ENCODE measurements at regions not wholly inside any gene's neighbourhood (a gene's known extent, or its start where the extent isn't known, plus 50 kb on each side); places are given as distances from the start of the nearest gene placed in this dataset.

DNA sequence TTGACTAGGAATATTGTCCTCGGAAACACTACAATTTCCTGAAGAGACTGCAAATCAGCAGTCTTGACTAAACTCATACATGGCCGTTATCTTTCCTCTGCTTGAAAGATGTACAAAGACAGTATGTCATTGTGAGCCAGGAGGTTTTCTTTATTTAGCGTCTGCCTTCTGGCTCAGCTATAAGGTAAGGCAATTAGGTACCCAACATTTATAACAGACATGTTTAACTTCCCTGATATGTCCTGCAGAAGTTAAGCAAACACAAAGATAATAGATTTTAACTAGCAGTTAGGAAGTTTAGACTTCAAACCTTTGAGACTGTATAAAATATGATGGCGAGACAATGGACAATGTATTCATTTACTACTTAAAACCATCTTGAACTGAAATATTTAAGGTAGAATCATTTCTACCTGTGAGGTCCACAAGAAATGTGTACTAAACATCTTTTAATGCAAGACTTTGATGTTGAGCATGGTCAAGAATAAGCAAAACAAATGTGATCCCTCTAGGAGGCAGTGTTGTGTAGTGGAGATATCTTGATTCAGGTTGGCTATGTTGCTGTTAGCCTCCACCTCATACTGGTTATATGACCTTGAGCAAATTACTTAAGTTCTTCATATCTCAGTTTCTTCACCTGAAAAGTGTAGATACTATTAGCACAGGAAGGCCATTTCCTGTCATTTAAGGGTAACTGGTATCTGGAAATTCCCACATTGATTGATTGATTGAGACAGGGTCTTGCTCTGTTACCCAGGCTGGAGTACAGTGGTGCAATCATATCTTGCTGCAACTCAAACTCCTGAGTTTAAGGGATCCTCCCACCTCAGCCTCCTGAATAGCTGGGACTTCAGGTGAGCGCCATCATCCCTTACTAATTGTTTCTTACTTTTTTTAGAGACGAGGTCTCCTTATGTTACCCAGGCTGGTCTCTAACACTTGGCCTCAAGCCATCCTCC, 96.3 kb upstream of the EEA1 start:
- Mint-ChIP-seq H3K4me3 (ENCODE audit: unreplicated experiment) (no peak overlapping the region), H3K27me3 (ENCODE audit: unreplicated experiment) (no peaks in the 10 kb centered on the region), H3K9me3 (ENCODE audit: unreplicated experiment) (no peaks in the 10 kb centered on the region), H3K4me1 (ENCODE audit: unreplicated experiment) (no peaks in the 10 kb centered on the region), H3K36me3 (ENCODE audit: unreplicated experiment) (no peaks in the 10 kb centered on the region), H3K27ac (ENCODE audit: unreplicated experiment) (no peak overlapping the region)
- TF ChIP-seq, protein P1, sequence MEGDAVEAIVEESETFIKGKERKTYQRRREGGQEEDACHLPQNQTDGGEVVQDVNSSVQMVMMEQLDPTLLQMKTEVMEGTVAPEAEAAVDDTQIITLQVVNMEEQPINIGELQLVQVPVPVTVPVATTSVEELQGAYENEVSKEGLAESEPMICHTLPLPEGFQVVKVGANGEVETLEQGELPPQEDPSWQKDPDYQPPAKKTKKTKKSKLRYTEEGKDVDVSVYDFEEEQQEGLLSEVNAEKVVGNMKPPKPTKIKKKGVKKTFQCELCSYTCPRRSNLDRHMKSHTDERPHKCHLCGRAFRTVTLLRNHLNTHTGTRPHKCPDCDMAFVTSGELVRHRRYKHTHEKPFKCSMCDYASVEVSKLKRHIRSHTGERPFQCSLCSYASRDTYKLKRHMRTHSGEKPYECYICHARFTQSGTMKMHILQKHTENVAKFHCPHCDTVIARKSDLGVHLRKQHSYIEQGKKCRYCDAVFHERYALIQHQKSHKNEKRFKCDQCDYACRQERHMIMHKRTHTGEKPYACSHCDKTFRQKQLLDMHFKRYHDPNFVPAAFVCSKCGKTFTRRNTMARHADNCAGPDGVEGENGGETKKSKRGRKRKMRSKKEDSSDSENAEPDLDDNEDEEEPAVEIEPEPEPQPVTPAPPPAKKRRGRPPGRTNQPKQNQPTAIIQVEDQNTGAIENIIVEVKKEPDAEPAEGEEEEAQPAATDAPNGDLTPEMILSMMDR (IDR thresholded peaks at IDR 0.05) = peak; percentile 67
- DNase-seq (ENCODE audit: extremely low spot score, unreplicated experiment) = no peak

- Mint-ChIP-seq H3K4me3 (ENCODE audit: unreplicated experiment) (no peak overlapping the region), H3K4me1 (ENCODE audit: unreplicated experiment) (no peaks in the 10 kb centered on the region), H3K36me3 (ENCODE audit: unreplicated experiment) (no peaks in the 10 kb centered on the region), H3K27ac (ENCODE audit: unreplicated experiment) (no peak overlapping the region), H3K27me3 (ENCODE audit: unreplicated experiment) (no peaks in the 10 kb centered on the region), H3K9me3 (ENCODE audit: unreplicated experiment) (no peaks in the 10 kb centered on the region)
- TF ChIP-seq, protein P1 (IDR thresholded peaks at IDR 0.05) = no peak
- no peak for DNase-seq (ENCODE audit: extremely low spot score, unreplicated experiment)
Measured at GRCh38 chr12:93027041-93027440, 97.9 kb upstream of the EEA1 start.

- peaks cover 2% of the 10 kb centered on the region for H3K4me1 Mint-ChIP-seq (ENCODE audit: unreplicated experiment)
- no peak overlapping the region for H3K4me3 Mint-ChIP-seq (ENCODE audit: unreplicated experiment)
- TF ChIP-seq, protein P1 (IDR thresholded peaks at IDR 0.05) = no peak
- H3K27ac Mint-ChIP-seq (ENCODE audit: unreplicated experiment) = no peak overlapping the region
- DNase-seq (ENCODE audit: extremely low spot score, unreplicated experiment) = no peak
- H3K36me3 Mint-ChIP-seq (ENCODE audit: unreplicated experiment) = no peaks in the 10 kb centered on the region
- H3K9me3 Mint-ChIP-seq (ENCODE audit: unreplicated experiment) = no peaks in the 10 kb centered on the region
- H3K27me3 Mint-ChIP-seq (ENCODE audit: unreplicated experiment) = no peaks in the 10 kb centered on the region
Measured at GRCh38 chr12:93029091-93029490, 100.0 kb upstream of the EEA1 start.

- H3K36me3 Mint-ChIP-seq (ENCODE audit: unreplicated experiment) = no peaks in the 10 kb centered on the region
- peaks cover 4% of the 10 kb centered on the region for H3K9me3 Mint-ChIP-seq (ENCODE audit: unreplicated experiment)
- peaks cover 14% of the 10 kb centered on the region for H3K27me3 Mint-ChIP-seq (ENCODE audit: unreplicated experiment)
- H3K27ac Mint-ChIP-seq (ENCODE audit: unreplicated experiment) = no peak overlapping the region
- TF ChIP-seq, protein P1 (IDR thresholded peaks at IDR 0.05) = no peak
- no peak overlapping the region for H3K4me3 Mint-ChIP-seq (ENCODE audit: unreplicated experiment)
- peaks cover 2% of the 10 kb centered on the region for H3K4me1 Mint-ChIP-seq (ENCODE audit: unreplicated experiment)
- no peak for DNase-seq (ENCODE audit: extremely low spot score, unreplicated experiment)
Measured at GRCh38 chr12:93031028-93031427, 101.9 kb upstream of the EEA1 start.

- no peak overlapping the region for H3K27ac Mint-ChIP-seq (ENCODE audit: unreplicated experiment)
- no peak overlapping the region for H3K4me3 Mint-ChIP-seq (ENCODE audit: unreplicated experiment)
- DNase-seq (ENCODE audit: extremely low spot score, unreplicated experiment) = no peak
- H3K36me3 Mint-ChIP-seq (ENCODE audit: unreplicated experiment) = no peaks in the 10 kb centered on the region
- peaks cover 2% of the 10 kb centered on the region for H3K4me1 Mint-ChIP-seq (ENCODE audit: unreplicated experiment)
- TF ChIP-seq, protein P1 (IDR thresholded peaks at IDR 0.05) = no peak
- peaks cover 4% of the 10 kb centered on the region for H3K9me3 Mint-ChIP-seq (ENCODE audit: unreplicated experiment)
- H3K27me3 Mint-ChIP-seq (ENCODE audit: unreplicated experiment) = peaks cover 14% of the 10 kb centered on the region
Measured at GRCh38 chr12:93032758-93033157, 103.7 kb upstream of the EEA1 start.
